ENCODE measurements at regions not wholly inside any gene's neighbourhood (a gene's known extent, or its start where the extent isn't known, plus 50 kb on each side); places are given as distances from the start of the nearest gene placed in this dataset.

DNA sequence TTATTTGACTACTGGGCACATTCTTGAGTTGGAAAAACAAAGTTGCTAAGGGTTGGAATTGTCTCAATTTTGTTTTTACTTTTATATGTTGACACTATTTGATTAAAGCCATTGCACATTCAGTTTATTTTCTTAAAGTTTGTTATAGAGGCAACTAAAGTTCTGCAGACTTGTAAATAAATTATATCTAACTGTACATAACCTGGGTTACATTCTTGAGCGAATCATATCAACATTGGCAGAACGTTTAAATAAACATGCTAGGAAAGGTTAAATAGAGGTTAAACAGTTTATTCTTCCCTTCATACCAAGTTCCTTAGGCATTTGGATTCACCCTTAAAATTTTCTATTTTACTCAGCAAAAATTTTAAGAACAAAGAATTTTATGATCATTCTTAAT is 74.5 kb downstream of the UCHL1 start:
- TF ChIP-seq POLR2A (IDR thresholded peaks at IDR 0.05; ENCODE audit: low read depth, low read length) (no peak), RAD21 (IDR thresholded peaks at IDR 0.05; ENCODE audit: low read length) (no peak)
- TF ChIP-seq, protein P1, sequence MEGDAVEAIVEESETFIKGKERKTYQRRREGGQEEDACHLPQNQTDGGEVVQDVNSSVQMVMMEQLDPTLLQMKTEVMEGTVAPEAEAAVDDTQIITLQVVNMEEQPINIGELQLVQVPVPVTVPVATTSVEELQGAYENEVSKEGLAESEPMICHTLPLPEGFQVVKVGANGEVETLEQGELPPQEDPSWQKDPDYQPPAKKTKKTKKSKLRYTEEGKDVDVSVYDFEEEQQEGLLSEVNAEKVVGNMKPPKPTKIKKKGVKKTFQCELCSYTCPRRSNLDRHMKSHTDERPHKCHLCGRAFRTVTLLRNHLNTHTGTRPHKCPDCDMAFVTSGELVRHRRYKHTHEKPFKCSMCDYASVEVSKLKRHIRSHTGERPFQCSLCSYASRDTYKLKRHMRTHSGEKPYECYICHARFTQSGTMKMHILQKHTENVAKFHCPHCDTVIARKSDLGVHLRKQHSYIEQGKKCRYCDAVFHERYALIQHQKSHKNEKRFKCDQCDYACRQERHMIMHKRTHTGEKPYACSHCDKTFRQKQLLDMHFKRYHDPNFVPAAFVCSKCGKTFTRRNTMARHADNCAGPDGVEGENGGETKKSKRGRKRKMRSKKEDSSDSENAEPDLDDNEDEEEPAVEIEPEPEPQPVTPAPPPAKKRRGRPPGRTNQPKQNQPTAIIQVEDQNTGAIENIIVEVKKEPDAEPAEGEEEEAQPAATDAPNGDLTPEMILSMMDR (conservative IDR thresholded peaks at IDR 0.05; ENCODE audit: low read depth, low read length), result no peak

All from IMR-90 (cell line).